ENCODE measurements at regions not wholly inside any gene's neighbourhood (a gene's known extent, or its start where the extent isn't known, plus 50 kb on each side); places are given as distances from the start of the nearest gene placed in this dataset.

GRCh38 chr11:116511684-116512083, 261.1 kb downstream of the BUD13 start:
- ChIA-PET POLR2A (ENCODE audit: low non-redundant PET) (no interaction called here), CTCF (no interaction called here)
- no peak for DNase-seq (ENCODE audit: low spot score)
- TF ChIP-seq CTCF (conservative IDR thresholded peaks at IDR 0.05; ENCODE audit: low read depth) = no peak
- no peak overlapping the region for H3K27ac ChIP-seq

- no peak for DNase-seq (ENCODE audit: low spot score)
- ChIA-PET CTCF (no interaction called here), POLR2A (ENCODE audit: low non-redundant PET) (no interaction called here)
Observed at GRCh38 chr11:116510886-116511650, 261.7 kb downstream of the BUD13 start.

GRCh38 chr11:116510166-116510565, 262.6 kb downstream of the BUD13 start:
- no peak for DNase-seq (ENCODE audit: low spot score)
- ChIA-PET POLR2A (ENCODE audit: low non-redundant PET) (no interaction called here), CTCF (no interaction called here)

More at GRCh38 chr11:116510886-116511650, 261.7 kb downstream of the BUD13 start:
- no peak for TF ChIP-seq CTCF (conservative IDR thresholded peaks at IDR 0.05; ENCODE audit: low read depth)
- no peak overlapping the region for H3K27ac ChIP-seq

GRCh38 chr11:116509551-116509950, 263.2 kb downstream of the BUD13 start:
- H3K27ac ChIP-seq = no peak overlapping the region
- TF ChIP-seq CTCF (conservative IDR thresholded peaks at IDR 0.05; ENCODE audit: low read depth) = no peak
- ChIA-PET POLR2A (ENCODE audit: low non-redundant PET) (no interaction called here), CTCF (no interaction called here)
- DNase-seq (ENCODE audit: low spot score) = no peak

More at GRCh38 chr11:116510166-116510565, 262.6 kb downstream of the BUD13 start:
- H3K27ac ChIP-seq = no peak overlapping the region
- TF ChIP-seq CTCF (conservative IDR thresholded peaks at IDR 0.05; ENCODE audit: low read depth) = no peak

GRCh38 chr11:116507849-116508695, 264.7 kb downstream of the BUD13 start:
- POLR2A ChIA-PET (ENCODE audit: low non-redundant PET) = no interaction called here
- CTCF ChIA-PET = no interaction called here
- H3K27ac ChIP-seq = no peak overlapping the region
- TF ChIP-seq CTCF (conservative IDR thresholded peaks at IDR 0.05; ENCODE audit: low read depth) = no peak
- DNase-seq (ENCODE audit: low spot score) = no peak

GRCh38 chr11:116507016-116507415, 265.8 kb downstream of the BUD13 start:
- ChIA-PET POLR2A (ENCODE audit: low non-redundant PET) (no interaction called here), CTCF (interaction anchor here (0.7 kb wide), 1 partner anchor 19 kb away, joined by 3 read pairs; no protein-coding TSS in a partner anchor)
- no peak for TF ChIP-seq CTCF (conservative IDR thresholded peaks at IDR 0.05; ENCODE audit: low read depth)
- no peak overlapping the region for H3K27ac ChIP-seq
- no peak for DNase-seq (ENCODE audit: low spot score)
